ENCODE measurements at regions not wholly inside any gene's neighbourhood (a gene's known extent, or its start where the extent isn't known, plus 50 kb on each side); places are given as distances from the start of the nearest gene placed in this dataset.

- DNase-seq: peak; percentile 67 to 68
- no peak for TF ChIP-seq GATA1 (IDR thresholded peaks at IDR 0.05; ENCODE audit: low read depth, low read length)
- TF ChIP-seq POLR2A (IDR thresholded peaks at IDR 0.05; ENCODE audit: low read length): no peak
Measured at GRCh38 chr9:91036826-91037510, 235.3 kb downstream of the SYK start.

- TF ChIP-seq GATA1 (IDR thresholded peaks at IDR 0.05; ENCODE audit: low read depth, low read length): no peak
- TF ChIP-seq POLR2A (IDR thresholded peaks at IDR 0.05; ENCODE audit: low read length): no peak
- no peak for DNase-seq
Measured at GRCh38 chr9:91037511-91038482, 236.2 kb downstream of the SYK start.

GRCh38 chr9:91038483-91039124 is 237.0 kb downstream of the SYK start:
- DNase-seq: no peak
- TF ChIP-seq GATA1 (IDR thresholded peaks at IDR 0.05; ENCODE audit: low read depth, low read length) (no peak), POLR2A (IDR thresholded peaks at IDR 0.05; ENCODE audit: low read length) (no peak)

- TF ChIP-seq GATA1 (IDR thresholded peaks at IDR 0.05; ENCODE audit: low read depth, low read length) (no peak), POLR2A (IDR thresholded peaks at IDR 0.05; ENCODE audit: low read length) (no peak)
- DNase-seq: no peak
Measured at GRCh38 chr9:91039125-91039834, 237.7 kb downstream of the SYK start.

GRCh38 chr9:91039835-91040140 is 238.2 kb downstream of the SYK start:
- DNase-seq: no peak
- TF ChIP-seq GATA1 (IDR thresholded peaks at IDR 0.05; ENCODE audit: low read depth, low read length) (no peak), POLR2A (IDR thresholded peaks at IDR 0.05; ENCODE audit: low read length) (no peak)

GRCh38 chr9:91040371-91041215 is 239.0 kb downstream of the SYK start:
- DNase-seq: no peak
- no peak for TF ChIP-seq POLR2A (IDR thresholded peaks at IDR 0.05; ENCODE audit: low read length)
- no peak for TF ChIP-seq GATA1 (IDR thresholded peaks at IDR 0.05; ENCODE audit: low read depth, low read length)

- no peak for TF ChIP-seq POLR2A (IDR thresholded peaks at IDR 0.05; ENCODE audit: low read length)
- TF ChIP-seq GATA1 (IDR thresholded peaks at IDR 0.05; ENCODE audit: low read depth, low read length): no peak
- no peak for DNase-seq
Measured at GRCh38 chr9:91042024-91042423, 240.4 kb downstream of the SYK start.

- TF ChIP-seq POLR2A (IDR thresholded peaks at IDR 0.05; ENCODE audit: low read length) (no peak), GATA1 (IDR thresholded peaks at IDR 0.05; ENCODE audit: low read depth, low read length) (no peak)
- DNase-seq: no peak
Measured at GRCh38 chr9:91042541-91042940, 240.9 kb downstream of the SYK start.

GRCh38 chr9:91043056-91043810 is 241.6 kb downstream of the SYK start:
- no peak for DNase-seq
- TF ChIP-seq GATA1 (IDR thresholded peaks at IDR 0.05; ENCODE audit: low read depth, low read length) (no peak), POLR2A (IDR thresholded peaks at IDR 0.05; ENCODE audit: low read length) (no peak)

- no peak for DNase-seq
Measured at GRCh38 chr9:91043811-91044175, 242.2 kb downstream of the SYK start.

GRCh38 chr9:91044354-91044753 is 242.7 kb downstream of the SYK start:
- no peak for DNase-seq
- no peak for TF ChIP-seq GATA1 (IDR thresholded peaks at IDR 0.05; ENCODE audit: low read depth, low read length)
- no peak for TF ChIP-seq POLR2A (IDR thresholded peaks at IDR 0.05; ENCODE audit: low read length)

More at GRCh38 chr9:91043811-91044175, 242.2 kb downstream of the SYK start:
- no peak for TF ChIP-seq GATA1 (IDR thresholded peaks at IDR 0.05; ENCODE audit: low read depth, low read length)
- no peak for TF ChIP-seq POLR2A (IDR thresholded peaks at IDR 0.05; ENCODE audit: low read length)

GRCh38 chr9:91045041-91045440 is 243.4 kb downstream of the SYK start:
- no peak for DNase-seq
- TF ChIP-seq POLR2A (IDR thresholded peaks at IDR 0.05; ENCODE audit: low read length): no peak
- TF ChIP-seq GATA1 (IDR thresholded peaks at IDR 0.05; ENCODE audit: low read depth, low read length): no peak
